ENCODE measurements at regions not wholly inside any gene's neighbourhood (a gene's known extent, or its start where the extent isn't known, plus 50 kb on each side); places are given as distances from the start of the nearest gene placed in this dataset.
"Not testable (repeated sequence)": the region's sequence is repeated elsewhere in the genome, so short reads cannot be mapped to it uniquely, and the experiment has no call there.

- no peak for DNase-seq
Measured at GRCh38 chr5:42090162-42090561, 165.1 kb downstream of the FBXO4 start.

- DNase-seq = not testable (repeated sequence)
Measured at GRCh38 chr5:42099846-42100245, 174.8 kb downstream of the FBXO4 start.

GRCh38 chr5:42108468-42108867 is 183.4 kb downstream of the FBXO4 start:
- no peak for DNase-seq

- no peak for DNase-seq
Measured at GRCh38 chr5:42109006-42109572, 184.0 kb downstream of the FBXO4 start.

- DNase-seq = not testable (repeated sequence)
Measured at GRCh38 chr5:42115721-42116120, 190.6 kb downstream of the FBXO4 start.

- no peak for DNase-seq
Measured at GRCh38 chr5:42120070-42120469, 195.0 kb downstream of the FBXO4 start.

GRCh38 chr5:42121401-42121800 is 196.3 kb downstream of the FBXO4 start:
- no peak for DNase-seq

- no peak for DNase-seq
Measured at GRCh38 chr5:42131081-42131480, 206.0 kb downstream of the FBXO4 start.

GRCh38 chr5:42143361-42143760 is 218.3 kb downstream of the FBXO4 start:
- DNase-seq = no peak

GRCh38 chr5:42148813-42149212 is 223.7 kb downstream of the FBXO4 start:
- no peak for DNase-seq

GRCh38 chr5:42157215-42157614 is 232.1 kb downstream of the FBXO4 start:
- no peak for DNase-seq

- DNase-seq = no peak
Measured at GRCh38 chr5:42163083-42163482, 238.0 kb downstream of the FBXO4 start.

- DNase-seq = no peak
Measured at GRCh38 chr5:42168091-42168670, 243.1 kb downstream of the FBXO4 start.

- DNase-seq = not testable (repeated sequence)
Measured at GRCh38 chr5:42176118-42176517, 247.1 kb upstream of the GHR start.

GRCh38 chr5:42179843-42180242 is 243.4 kb upstream of the GHR start:
- DNase-seq = not testable (repeated sequence)

GRCh38 chr5:42216904-42217303 is 206.3 kb upstream of the GHR start:
- DNase-seq = no peak

GRCh38 chr5:42217791-42218190 is 205.4 kb upstream of the GHR start:
- no peak for DNase-seq

- DNase-seq = no peak
Measured at GRCh38 chr5:42225009-42225408, 198.2 kb upstream of the GHR start.

GRCh38 chr5:42228279-42228678 is 195.0 kb upstream of the GHR start:
- DNase-seq = no peak

- no peak for DNase-seq
Measured at GRCh38 chr5:42230839-42231238, 192.4 kb upstream of the GHR start.

GRCh38 chr5:42235241-42235640 is 188.0 kb upstream of the GHR start:
- DNase-seq = no peak

GRCh38 chr5:42235837-42236236 is 187.4 kb upstream of the GHR start:
- no peak for DNase-seq

- DNase-seq = no peak
Measured at GRCh38 chr5:42241636-42242035, 181.6 kb upstream of the GHR start.

- no peak for DNase-seq
Measured at GRCh38 chr5:42242210-42242609, 181.0 kb upstream of the GHR start.

GRCh38 chr5:42242881-42243485 is 180.3 kb upstream of the GHR start:
- DNase-seq = no peak

Measured in NCI-H524 (cell line).